Heart left ventricle (tissue), 16 donors: ENCODE measurements at regions not wholly inside any gene's neighbourhood (a gene's known extent, or its start where the extent isn't known, plus 50 kb on each side); places are given as distances from the start of the nearest gene placed in this dataset.

ENCODE experiments used
- ATAC-seq, 4 donors: fragments of 200-7000 bp; cut with Tn5 transposase; one replicate each; pipeline ENCODE4 v1.9.1; 2020 to 2022; ENCODE audit warnings: moderate library complexity in 4 of 4, mild to moderate bottlenecking in 3 of 4, moderate number of reproducible peaks in 1 of 4
- DNase-seq, 5 donors: peaks; one replicate each; pipeline ENCODE4 v3.0.0-alpha.2; 2020
- H3K27ac ChIP-seq, 12 donors: fragments of 200-600 bp; sonication (generic) in 4 of 12; one replicate each; pipeline versions ENCODE4 v1.5.0 to v1.8.0; 2016 to 2022; ENCODE audit warnings: mild to moderate bottlenecking in 2 of 12
- H3K27me3 ChIP-seq, 9 donors: fragments of 200-600 bp; sonication (generic) in 2 of 9; one replicate each; pipeline versions ENCODE4 v1.5.1 to v1.8.0; 2016 to 2022; ENCODE audit warnings: mild to moderate bottlenecking in 3 of 9
- H3K36me3 ChIP-seq, 9 donors: fragments of 200-600 bp; sonication (generic) in 2 of 9; one replicate each; pipeline versions ENCODE4 v1.5.0 to v1.8.0; 2018 to 2022; ENCODE audit warnings: mild to moderate bottlenecking in 2 of 9
- H3K4me1 ChIP-seq, 12 donors: fragments of 200-600 bp; sonication (generic) in 4 of 12; one replicate each; pipeline versions ENCODE4 v1.5.0 to v1.8.0; 2016 to 2022; ENCODE audit warnings: mild to moderate bottlenecking in 3 of 12
- H3K4me3 ChIP-seq, 12 donors: fragments of 200-600 bp; sonication (generic) in 4 of 12; one replicate each; pipeline versions ENCODE4 v1.5.0 to v1.8.0; 2017 to 2022; ENCODE audit warnings: mild to moderate bottlenecking in 9 of 12, moderate library complexity in 4 of 12
- H3K9me3 ChIP-seq, 12 donors: fragments of 200-600 bp; sonication (generic) in 4 of 12; one replicate each; pipeline versions ENCODE4 v1.5.0 to v1.8.0; 2016 to 2022; ENCODE audit warnings: mild to moderate bottlenecking in 1 of 12
- CTCF ChIP-seq, 12 donors: fragments of 200-600 bp; sonication (generic) in 4 of 12; IDR thresholded peaks; one replicate each; pipeline versions ENCODE4 v1.5.0 to v1.8.0; 2018 to 2022; ENCODE audit warnings: antibody characterized with exemption in 12 of 12, mild to moderate bottlenecking in 5 of 12
- POLR2A ChIP-seq, 2 donors: fragments of 450-650 bp; IDR thresholded peaks; one replicate each; pipeline ENCODE4 v1.6.1; 2017; ENCODE audit warnings: antibody characterized with exemption in 2 of 2, mild to moderate bottlenecking in 2 of 2, moderate library complexity in 2 of 2
- WGBS, 4 donors: extraction: QIAGEN DNeasy Blood & Tissue Kit in 2 of 4; methylation state at CpG; one replicate each; pipeline versions ENCODE4 v1.1.5 to v1.1.7; 2013 to 2018; 5-methylcytosine and 5-hydroxymethylcytosine counted together
- intact Hi-C, 10 donors: fragments of 100-400 bp; cut with DNase I; formaldehyde crosslinking; loops; one replicate each; pipeline versions ENCODE4 v1.11.1 to v1.14.2; 2022
- donor health status: ischemic (EF 13 %, LVEDD 7.1; RV severe dilation, severe dysfunction).
- donor health status: healthy with polysubstance abuse.
- donor health status: DM: no; HTN: yes; CAD: no.
- donor health status: DM: no; HTN: no; CAD: no.
- donor health status: ischemic (EF 25% LVEDD 6.9; RV normal size, moderate dysfunction).
- donor health status: ischemic (EF 25% LVEDD 5.7; RV mildly dilated, moderate dysfunction).
- donor health status: healthy.
- donor health status: DM: yes; HTN: yes; CAD: no.
- donor health status: ischemic (EF 35%, LVEDD 5.7; RV mildly dilated, moderate dysfunction).
- donor health status: nonischemic (EF 11% LVEDD 7.7; RV severe dilation, severe dysfunction).
- donor health status: DM: yes; HTN: yes; CAD: no.
- donor health status: PGD.
- donor health status: ischemic (EF 29% LVEDD 5.4; RV normal size, mild dysfunction).
- donor health status: nonischemic (EF 23%, LVEDD 6.1; RV moderate dilation, normal function).

GRCh38 chr11:122280870-122281269 lies 164.9 kb upstream of the BLID start:
- H3K4me1 ChIP-seq = no peaks in the 10 kb centered on the region
- H3K9me3 ChIP-seq = no peaks in the 10 kb centered on the region
- no peaks in the 10 kb centered on the region for H3K36me3 ChIP-seq
- H3K27ac ChIP-seq = no peak overlapping the region
- no peak for TF ChIP-seq CTCF (IDR thresholded peaks at IDR 0.05)
- TF ChIP-seq POLR2A (IDR thresholded peaks at IDR 0.05) = no peak
- DNase-seq (no peak), ATAC-seq (no peak)
- intact Hi-C loops = no loop called here
- 75 to 83% (median 82%) methylated on average over 5 of the region's 5 CpGs for WGBS, 4 donors
- H3K4me3 ChIP-seq = no peak overlapping the region
- no peaks in the 10 kb centered on the region for H3K27me3 ChIP-seq

DNA sequence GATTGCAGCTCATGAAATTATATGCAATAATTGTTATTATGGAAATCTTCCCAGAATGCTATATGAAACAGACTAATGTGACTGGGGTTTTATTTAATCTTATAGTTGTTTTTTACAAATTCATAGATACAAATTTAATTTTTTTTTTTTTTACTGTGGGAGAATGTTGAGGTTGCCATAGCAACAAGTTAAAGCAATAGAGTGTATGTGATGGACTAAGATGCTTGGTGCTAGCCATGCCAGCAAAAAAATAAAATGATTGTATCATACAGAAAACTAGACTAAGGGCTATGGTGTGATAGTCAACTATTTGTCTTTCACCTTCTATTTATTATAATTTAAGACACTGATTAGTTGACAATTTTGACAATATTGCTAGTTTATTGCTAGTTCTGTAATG lies 163.2 kb upstream of the BLID start:
- Histone ChIP-seq H3K9me3 (no peaks in the 10 kb centered on the region), H3K4me3 (no peak overlapping the region), H3K36me3 (no peaks in the 10 kb centered on the region), H3K27ac (no peak overlapping the region), H3K27me3 (no peaks in the 10 kb centered on the region), H3K4me1 (peaks cover 0 to 7% (median 0%) of the 10 kb centered on the region in 12 donors)
- DNase-seq (no peak), ATAC-seq (no peak)
- no peak for TF ChIP-seq POLR2A (IDR thresholded peaks at IDR 0.05)
- intact Hi-C loops = no loop called here

GRCh38 chr11:122277493-122277892 lies 161.5 kb upstream of the BLID start:
- H3K36me3 ChIP-seq = no peaks in the 10 kb centered on the region
- TF ChIP-seq POLR2A (IDR thresholded peaks at IDR 0.05) = no peak
- TF ChIP-seq CTCF (IDR thresholded peaks at IDR 0.05) = no peak
- WGBS, 4 donors = 54 to 62% (median 60%) methylated on average over 4 of the region's 4 CpGs

DNA sequence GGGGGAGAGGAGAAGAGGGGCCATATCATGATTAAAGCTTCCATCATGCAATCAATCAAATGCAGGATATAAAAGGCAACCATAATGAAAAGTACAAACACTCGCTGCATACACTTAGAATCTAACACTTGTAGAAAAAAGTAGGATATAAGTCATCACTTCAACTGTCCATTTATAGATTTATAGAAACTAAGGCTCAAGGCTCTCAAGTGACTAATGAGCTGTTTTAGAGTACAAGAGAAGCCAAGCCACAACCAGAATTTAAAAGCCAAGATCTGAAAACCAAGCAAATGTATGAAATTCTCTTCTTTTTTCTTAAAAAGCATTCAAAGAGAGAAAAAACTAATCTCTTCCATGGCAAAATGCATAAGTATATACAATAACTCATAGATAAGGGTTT lies 160.2 kb upstream of the BLID start:
- intact Hi-C loops = no loop called here
- H3K4me3 ChIP-seq = no peak overlapping the region

More at GRCh38 chr11:122277493-122277892, 161.5 kb upstream of the BLID start:
- DNase-seq (no peak), ATAC-seq (no peak)
- Histone ChIP-seq H3K4me3 (no peak overlapping the region), H3K27ac (no peak overlapping the region), H3K9me3 (no peaks in the 10 kb centered on the region), H3K4me1 (peaks cover 0 to 7% (median 0%) of the 10 kb centered on the region in 12 donors), H3K27me3 (no peaks in the 10 kb centered on the region)
- intact Hi-C loops = no loop called here

DNA sequence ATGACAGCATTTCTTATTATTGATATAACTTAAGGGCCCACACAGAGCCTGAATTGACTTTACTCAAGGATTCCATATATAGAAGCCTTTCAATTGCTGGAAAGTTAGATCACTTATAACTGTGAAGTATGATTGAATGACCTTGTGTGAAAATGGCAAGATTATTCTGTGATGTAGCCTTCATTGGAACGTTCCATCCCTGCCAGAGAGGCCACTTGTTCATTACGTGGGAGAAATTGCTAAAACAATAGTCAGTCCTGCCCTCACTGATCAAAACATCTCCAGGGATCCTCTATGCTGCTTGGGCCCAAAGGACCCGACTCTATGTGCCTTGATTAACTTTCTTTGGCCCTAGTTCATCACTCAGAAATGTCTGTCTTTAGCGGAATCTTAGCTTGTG lies 159.5 kb upstream of the BLID start:
- WGBS, 4 donors = 64 to 81% (median 69%) methylated on average over 4 of the region's 4 CpGs
- Histone ChIP-seq H3K27ac (no peak overlapping the region), H3K9me3 (no peaks in the 10 kb centered on the region), H3K27me3 (no peaks in the 10 kb centered on the region), H3K36me3 (no peaks in the 10 kb centered on the region), H3K4me3 (no peak overlapping the region), H3K4me1 (peaks cover 0 to 16% (median 0%) of the 10 kb centered on the region in 12 donors)
- TF ChIP-seq POLR2A (IDR thresholded peaks at IDR 0.05) (no peak), CTCF (IDR thresholded peaks at IDR 0.05) (no peak)
- ATAC-seq (no peak), DNase-seq (no peak)
- intact Hi-C loops = no loop called here

More for the DNA sequence above, 160.2 kb upstream of the BLID start:
- DNase-seq = no peak
- Histone ChIP-seq H3K9me3 (no peaks in the 10 kb centered on the region), H3K27me3 (no peaks in the 10 kb centered on the region), H3K27ac (no peak overlapping the region), H3K36me3 (no peaks in the 10 kb centered on the region), H3K4me1 (peaks cover 0 to 16% (median 0%) of the 10 kb centered on the region in 12 donors)
- WGBS, 4 donors = 95 to 100% (median 98%) methylated on average over 1 of the region's 1 CpG
- TF ChIP-seq POLR2A (IDR thresholded peaks at IDR 0.05) = no peak
- no peak for ATAC-seq
